Keratinocyte (primary cell): ENCODE measurements at regions not wholly inside any gene's neighbourhood (a gene's known extent, or its start where the extent isn't known, plus 50 kb on each side); places are given as distances from the start of the nearest gene placed in this dataset.

Experiments
- DNase-seq: peaks from one replicate; pipeline ENCODE4 v3.0.0-alpha.2; 2011; ENCODE audit warnings: low read depth, missing footprints, low spot score
- FAIRE-seq: peaks from 2 replicates; lab custom pipeline; 2011; peaks lifted over from hg19 to GRCh38; lab: Jason Lieb, UNC
- H2AFZ ChIP-seq: 2 replicates; pipeline ENCODE4 v1.6.0; 2012; ENCODE audit warnings: low read length, control low read depth, inconsistent platforms; ENCODE audit not compliant: control insufficient read depth
- H3K27ac ChIP-seq: 2 replicates; pipeline ENCODE4 v1.5.1; 2011; ENCODE audit warnings: low read length; ENCODE audit not compliant: control insufficient read depth, insufficient read depth
- H3K27me3 ChIP-seq: 3 replicates; pipeline ENCODE4 v1.6.0; 2011; ENCODE audit warnings: low read length; ENCODE audit not compliant: control insufficient read depth, insufficient read depth; ENCODE audit errors: extremely low read depth
- H3K36me3 ChIP-seq, 2 experiments: 2 replicates in 1 of 2; 3 replicates in 1 of 2; pipeline ENCODE4 v1.5.1; 2011; ENCODE audit warnings: low read length in 2 of 2, mild to moderate bottlenecking in 1 of 2; ENCODE audit not compliant: control insufficient read depth in 2 of 2, insufficient read depth in 2 of 2; ENCODE audit errors: extremely low read depth in 1 of 2
- H3K4me1 ChIP-seq: 3 replicates; pipeline ENCODE4 v1.5.1; 2011; ENCODE audit warnings: low read length; ENCODE audit not compliant: control insufficient read depth, insufficient read depth; ENCODE audit errors: extremely low read depth
- H3K4me2 ChIP-seq: 3 replicates; pipeline ENCODE4 v1.6.0; 2011; ENCODE audit warnings: low read depth, low read length; ENCODE audit not compliant: control insufficient read depth, insufficient read depth; ENCODE audit errors: extremely low read depth
- H3K4me3 ChIP-seq, 3 experiments: fragments of 200-600 bp in 1 of 3; sonication (generic) in 1 of 3; 2 replicates in 2 of 3; 3 replicates in 1 of 3; pipeline ENCODE4 v1.5.1; 2011 to 2016; ENCODE audit warnings: low read length in 3 of 3, mild to moderate bottlenecking in 3 of 3, control low read depth in 2 of 3, inconsistent platforms in 1 of 3, low read depth in 1 of 3, mixed read lengths in 1 of 3, mixed run types in 1 of 3, moderate library complexity in 1 of 3; ENCODE audit not compliant: control insufficient read depth in 2 of 3, insufficient read depth in 2 of 3; ENCODE audit errors: extremely low read depth in 1 of 3
- H3K79me2 ChIP-seq: 2 replicates; pipeline ENCODE4 v1.6.0; 2012; ENCODE audit warnings: low read length; ENCODE audit not compliant: control insufficient read depth, insufficient read depth
- H3K9ac ChIP-seq: 3 replicates; pipeline ENCODE4 v1.6.0; 2011; ENCODE audit warnings: low read length; ENCODE audit not compliant: control insufficient read depth, insufficient read depth; ENCODE audit errors: extremely low read depth
- H3K9me1 ChIP-seq: 3 replicates; pipeline ENCODE4 v1.6.0; 2011; ENCODE audit warnings: low read length; ENCODE audit not compliant: control insufficient read depth, insufficient read depth; ENCODE audit errors: extremely low read depth
- H3K9me3 ChIP-seq: 2 replicates; pipeline ENCODE4 v1.5.1; 2012; ENCODE audit warnings: low read depth, low read length; ENCODE audit not compliant: control insufficient read depth
- H4K20me1 ChIP-seq: 3 replicates; pipeline ENCODE4 v1.6.0; 2011; ENCODE audit warnings: low read length; ENCODE audit not compliant: control insufficient read depth, insufficient read depth; ENCODE audit errors: extremely low read depth
- CTCF ChIP-seq, 3 experiments: IDR thresholded peaks in 1 of 3; conservative IDR thresholded peaks in 1 of 3; optimal IDR thresholded peaks in 1 of 3; 2 replicates in 2 of 3; 3 replicates in 1 of 3; pipeline versions ENCODE3 to v1.5.1; 2011; ENCODE audit warnings: low read length in 3 of 3, mild to moderate bottlenecking in 3 of 3, moderate library complexity in 2 of 3, control low read depth in 1 of 3, inconsistent platforms in 1 of 3; ENCODE audit not compliant: insufficient read depth in 2 of 3; ENCODE audit errors: extremely low read depth in 1 of 3
- EZH2 ChIP-seq: IDR thresholded peaks from one replicate; pipeline ENCODE4 v1.6.1; 2012; ENCODE audit warnings: inconsistent platforms, mild to moderate bottlenecking, low read length, moderate library complexity
- dilution Hi-C: fragments of 300-500 bp; cut with MboI; formaldehyde crosslinking; loops from one replicate; pipeline ENCODE4 v1.7.0; 2020; ENCODE audit warnings: low sequenced_read_pairs; ENCODE audit not compliant: extremely low pct_ligation_motif_present

- dilution Hi-C loops: no loop called here
- peak overlapping the region; percentile 62 for H2AFZ ChIP-seq
- H3K9me1 ChIP-seq: no peaks in the 10 kb centered on the region
- peak overlapping the region; percentile 7 for H3K4me2 ChIP-seq
- FAIRE-seq (peak; percentile 69), DNase-seq (no peak)
- H3K27me3 ChIP-seq: no peaks in the 10 kb centered on the region
- no peak overlapping the region for H3K4me3 ChIP-seq
- H3K79me2 ChIP-seq: no peaks in the 10 kb centered on the region
- H3K36me3 ChIP-seq: peaks cover 0 to 3% of the 10 kb centered on the region in 2 experiments
- peaks cover 2% of the 10 kb centered on the region for H3K9me3 ChIP-seq
- H4K20me1 ChIP-seq: no peaks in the 10 kb centered on the region
- H3K9ac ChIP-seq: no peak overlapping the region
- H3K4me1 ChIP-seq: peaks cover 17% of the 10 kb centered on the region
- no peak overlapping the region for H3K27ac ChIP-seq
- TF ChIP-seq EZH2: no peak
- no peak for TF ChIP-seq CTCF (optimal IDR thresholded peaks at IDR 0.05 in 1 of 3, IDR thresholded peaks at IDR 0.05 in 1 of 3, conservative IDR thresholded peaks at IDR 0.05 in 1 of 3; ENCODE audit: extremely low read depth in 1 of 3, insufficient read depth in 2 of 3, low read length in 3 of 3)
Observed at GRCh38 chr2:226048611-226049010, 649.1 kb downstream of the NYAP2 start.

GRCh38 chr2:226045080-226045479 is 645.6 kb downstream of the NYAP2 start:
- Histone ChIP-seq H3K9me1 (no peaks in the 10 kb centered on the region), H3K4me2 (no peak overlapping the region), H3K36me3 (peaks cover 0 to under 1% of the 10 kb centered on the region in 2 experiments), H3K4me3 (no peak overlapping the region), H3K9me3 (peaks cover under 1% of the 10 kb centered on the region), H3K27me3 (no peaks in the 10 kb centered on the region), H3K9ac (no peak overlapping the region), H3K79me2 (no peaks in the 10 kb centered on the region), H3K27ac (no peak overlapping the region), H3K4me1 (peaks cover 9% of the 10 kb centered on the region), H4K20me1 (no peaks in the 10 kb centered on the region), H2AFZ (no peak overlapping the region)
- dilution Hi-C loops: no loop called here
- DNase-seq (no peak), FAIRE-seq (no peak)
- TF ChIP-seq CTCF (optimal IDR thresholded peaks at IDR 0.05 in 1 of 3, IDR thresholded peaks at IDR 0.05 in 1 of 3, conservative IDR thresholded peaks at IDR 0.05 in 1 of 3; ENCODE audit: extremely low read depth in 1 of 3, insufficient read depth in 2 of 3, low read length in 3 of 3) (no peak), EZH2 (no peak)
